Colonic mucosa (tissue), 4 donors: ENCODE measurements at regions not wholly inside any gene's neighbourhood (a gene's known extent, or its start where the extent isn't known, plus 50 kb on each side); places are given as distances from the start of the nearest gene placed in this dataset.

ENCODE experiments used
- DNase-seq: peaks from one replicate; pipeline ENCODE4 v3.0.0-alpha.2; 2020
- H3K27ac ChIP-seq: fragments of 200-600 bp; one replicate; pipeline ENCODE4 v1.8.0; 2021
- H3K27me3 ChIP-seq: fragments of 200-600 bp; one replicate; pipeline ENCODE4 v1.8.0; 2021
- H3K36me3 ChIP-seq: fragments of 200-600 bp; one replicate; pipeline ENCODE4 v1.8.0; 2021
- H3K4me1 ChIP-seq: fragments of 200-600 bp; one replicate; pipeline ENCODE4 v1.8.0; 2021; ENCODE audit warnings: mild to moderate bottlenecking
- H3K4me3 ChIP-seq: fragments of 200-600 bp; one replicate; pipeline ENCODE4 v1.8.0; 2021
- H3K9ac ChIP-seq, 2 donors: one replicate each; pipeline ENCODE4 v1.7.0; 2013; ENCODE audit warnings: control low read depth in 2 of 2, low read depth in 2 of 2, low read length in 2 of 2
- H3K9me3 ChIP-seq: fragments of 200-600 bp; one replicate; pipeline ENCODE4 v1.8.0; 2021
- intact Hi-C: fragments of 100-400 bp; cut with DNase I; formaldehyde crosslinking; loops from one replicate; pipeline ENCODE4 v1.14.1; 2022
- TF ChIP-seq, protein P1 (sequence below): fragments of 200-600 bp; IDR thresholded peaks from one replicate; pipeline ENCODE4 v1.8.0; 2022; ENCODE audit warnings: antibody characterized with exemption, mild to moderate bottlenecking
- donor health status: healthy.
- donor health status: DM: no; HTN: no; CAD: no.
- donor health status: DM: no; HTN: no; CAD: no.

DNA sequence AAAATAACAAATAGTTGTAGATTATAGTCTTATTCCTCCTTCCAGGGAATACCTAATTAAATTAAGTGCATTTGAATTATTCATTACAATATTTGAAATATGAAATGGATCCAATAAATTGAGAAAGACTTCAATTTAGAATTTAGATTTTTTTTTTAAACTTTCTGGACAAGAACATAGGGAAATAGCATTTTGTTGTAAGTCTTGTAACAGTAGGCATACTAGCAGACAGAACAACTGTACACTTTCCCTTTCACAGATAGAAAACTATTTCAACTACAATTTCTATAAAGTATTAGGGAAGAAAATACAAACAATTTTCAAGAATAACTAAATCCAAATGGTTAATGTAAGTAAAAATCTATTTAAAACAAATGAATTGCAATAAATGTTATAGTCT, 577.5 kb downstream of the USP25 start:
- Histone ChIP-seq H3K36me3 (no peaks in the 10 kb centered on the region), H3K9ac (no peak overlapping the region), H3K4me1 (no peaks in the 10 kb centered on the region), H3K27ac (no peak overlapping the region), H3K9me3 (no peaks in the 10 kb centered on the region), H3K4me3 (no peak overlapping the region), H3K27me3 (no peaks in the 10 kb centered on the region)
- TF ChIP-seq, protein P1, sequence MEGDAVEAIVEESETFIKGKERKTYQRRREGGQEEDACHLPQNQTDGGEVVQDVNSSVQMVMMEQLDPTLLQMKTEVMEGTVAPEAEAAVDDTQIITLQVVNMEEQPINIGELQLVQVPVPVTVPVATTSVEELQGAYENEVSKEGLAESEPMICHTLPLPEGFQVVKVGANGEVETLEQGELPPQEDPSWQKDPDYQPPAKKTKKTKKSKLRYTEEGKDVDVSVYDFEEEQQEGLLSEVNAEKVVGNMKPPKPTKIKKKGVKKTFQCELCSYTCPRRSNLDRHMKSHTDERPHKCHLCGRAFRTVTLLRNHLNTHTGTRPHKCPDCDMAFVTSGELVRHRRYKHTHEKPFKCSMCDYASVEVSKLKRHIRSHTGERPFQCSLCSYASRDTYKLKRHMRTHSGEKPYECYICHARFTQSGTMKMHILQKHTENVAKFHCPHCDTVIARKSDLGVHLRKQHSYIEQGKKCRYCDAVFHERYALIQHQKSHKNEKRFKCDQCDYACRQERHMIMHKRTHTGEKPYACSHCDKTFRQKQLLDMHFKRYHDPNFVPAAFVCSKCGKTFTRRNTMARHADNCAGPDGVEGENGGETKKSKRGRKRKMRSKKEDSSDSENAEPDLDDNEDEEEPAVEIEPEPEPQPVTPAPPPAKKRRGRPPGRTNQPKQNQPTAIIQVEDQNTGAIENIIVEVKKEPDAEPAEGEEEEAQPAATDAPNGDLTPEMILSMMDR = no peak
- intact Hi-C loops = no loop called here
- no peak for DNase-seq

DNA sequence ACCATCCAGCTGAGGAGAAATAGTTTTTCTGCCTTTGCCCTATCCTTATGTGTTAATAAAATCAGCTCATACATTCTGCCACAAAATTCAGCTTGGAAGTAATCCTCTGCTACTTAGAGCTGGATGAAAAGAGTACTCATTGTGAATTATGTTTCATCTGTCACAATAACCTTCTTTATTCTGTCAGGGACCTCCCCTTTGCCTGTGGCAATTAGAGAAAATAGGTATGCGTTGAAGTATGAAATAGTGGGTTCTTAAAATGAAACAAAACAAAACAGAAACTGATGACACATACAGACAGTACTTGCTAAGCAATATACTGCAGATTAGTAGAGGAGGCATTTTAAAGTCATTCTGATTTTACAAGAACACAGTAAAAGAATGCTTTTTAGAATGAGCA, 578.5 kb downstream of the USP25 start:
- Histone ChIP-seq H3K36me3 (no peaks in the 10 kb centered on the region), H3K9me3 (no peaks in the 10 kb centered on the region), H3K4me3 (no peak overlapping the region), H3K27ac (no peak overlapping the region), H3K4me1 (no peaks in the 10 kb centered on the region), H3K9ac (no peak overlapping the region), H3K27me3 (no peaks in the 10 kb centered on the region)
- intact Hi-C loops = no loop called here
- no peak for DNase-seq
- TF ChIP-seq, protein P1 = no peak

DNA sequence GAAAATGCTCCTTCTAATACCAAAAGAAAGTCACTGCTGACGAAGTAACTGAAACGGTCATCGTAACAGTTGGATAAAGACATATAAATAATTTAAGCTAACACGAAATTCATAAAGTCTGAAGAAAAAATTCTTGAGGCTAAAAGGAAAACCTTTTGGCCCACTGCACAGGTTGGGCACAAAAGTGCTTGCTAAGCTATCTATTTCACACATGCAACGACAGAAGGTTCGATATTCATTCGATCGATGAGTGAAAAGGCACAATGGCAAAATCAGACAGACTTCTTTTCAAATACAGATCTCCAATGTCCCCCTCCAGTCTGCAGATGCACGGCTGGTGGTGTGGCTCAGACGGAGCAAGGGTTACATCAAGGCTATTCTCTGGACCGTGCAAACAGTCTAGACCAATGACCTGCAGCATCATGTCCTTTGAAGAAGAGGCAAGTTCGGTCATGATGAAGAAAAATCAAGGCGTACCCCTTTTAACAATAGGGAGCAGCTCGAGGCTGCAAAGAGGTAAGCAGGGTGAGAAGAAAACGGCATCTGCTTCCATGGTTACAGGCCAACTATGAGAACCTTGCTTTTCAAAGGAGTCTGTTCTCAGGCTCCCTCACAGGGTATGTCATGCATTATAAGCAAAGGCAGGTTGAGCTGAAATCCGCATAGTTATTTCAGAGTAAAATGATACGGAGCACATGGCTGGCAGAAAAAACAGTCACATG, 579.6 kb downstream of the USP25 start:
- no peak overlapping the region for H3K27ac ChIP-seq
- H3K9ac ChIP-seq = no peak overlapping the region
- TF ChIP-seq, protein P1 = no peak
- no peaks in the 10 kb centered on the region for H3K27me3 ChIP-seq
- no peaks in the 10 kb centered on the region for H3K36me3 ChIP-seq
- H3K9me3 ChIP-seq = no peaks in the 10 kb centered on the region
- H3K4me1 ChIP-seq = no peaks in the 10 kb centered on the region
- no peak overlapping the region for H3K4me3 ChIP-seq
- no peak for DNase-seq
- intact Hi-C loops = no loop called here

DNA sequence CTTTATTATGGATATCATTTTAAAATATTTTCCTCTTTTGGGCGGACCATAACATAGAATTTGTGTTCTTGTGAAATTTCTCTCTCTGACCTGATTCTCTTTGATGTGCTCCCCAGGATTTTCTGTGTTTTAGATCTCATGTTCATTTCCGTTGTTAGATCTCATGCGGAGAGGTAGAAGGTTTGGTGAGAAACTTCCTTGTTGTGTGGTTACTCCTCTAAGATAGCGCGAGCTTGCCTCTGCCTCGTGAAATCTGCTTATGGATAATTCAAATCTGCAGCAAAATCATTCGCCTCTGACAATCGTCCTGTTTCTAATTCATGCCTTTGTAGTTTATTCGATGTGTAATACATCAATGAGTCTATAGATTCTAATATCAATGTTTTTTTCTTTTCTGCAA, 580.4 kb downstream of the USP25 start:
- Histone ChIP-seq H3K4me3 (no peak overlapping the region), H3K27ac (no peak overlapping the region), H3K9me3 (no peaks in the 10 kb centered on the region), H3K4me1 (no peaks in the 10 kb centered on the region), H3K27me3 (no peaks in the 10 kb centered on the region), H3K9ac (no peak overlapping the region), H3K36me3 (no peaks in the 10 kb centered on the region)
- intact Hi-C loops = no loop called here
- TF ChIP-seq, protein P1 = no peak
- DNase-seq = no peak

DNA sequence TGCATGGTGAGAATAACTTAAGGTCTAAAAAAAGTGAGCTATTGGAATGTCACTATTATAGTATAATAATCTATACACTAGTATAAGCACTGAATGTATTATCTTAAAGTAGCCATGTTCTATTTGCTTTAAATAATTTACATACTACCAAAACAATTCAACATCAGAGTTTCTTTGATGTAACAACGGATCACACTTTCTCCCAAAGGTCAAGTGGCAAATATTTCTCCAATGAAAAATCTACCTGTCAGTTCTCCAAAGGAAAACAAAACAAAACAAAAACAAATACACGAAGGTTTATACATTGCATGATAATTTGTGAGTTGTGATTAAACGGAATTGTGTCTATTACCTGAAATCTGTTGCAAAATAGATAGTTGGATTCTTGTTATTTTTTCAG, 581.4 kb downstream of the USP25 start:
- Histone ChIP-seq H3K36me3 (no peaks in the 10 kb centered on the region), H3K4me1 (no peaks in the 10 kb centered on the region), H3K4me3 (no peak overlapping the region), H3K27ac (no peak overlapping the region), H3K9ac (no peak overlapping the region), H3K9me3 (no peaks in the 10 kb centered on the region), H3K27me3 (no peaks in the 10 kb centered on the region)
- intact Hi-C loops = no loop called here
- TF ChIP-seq, protein P1 = no peak
- DNase-seq = no peak
